Activated CD4-positive, alpha-beta memory T cell treated with anti-CD3 and anti-CD28 coated beads, Interleukin-2, amount 10 ng/mL, durations not matched to agents 7 days and 5 days (primary cell): ENCODE measurements at regions not wholly inside any gene's neighbourhood (a gene's known extent, or its start where the extent isn't known, plus 50 kb on each side); places are given as distances from the start of the nearest gene placed in this dataset.

Source experiments
- CTCF ChIA-PET: fragments of 350-600 bp; sonication (Branson Sonifier 250); formaldehyde crosslinking; loops from one replicate; lab custom pipeline; 2021; ENCODE audit warnings: antibody characterized with exemption, inconsistent platforms; lab: Charles Lee
- POLR2A ChIA-PET: fragments of 350-600 bp; sonication (Branson Sonifier 250); formaldehyde crosslinking; loops from one replicate; lab custom pipeline; 2021; ENCODE audit warnings: antibody characterized with exemption; lab: Charles Lee
- DNase-seq: peaks from one replicate; pipeline ENCODE4 v3.0.0-alpha.2; 2020
- H3K27ac Mint-ChIP-seq: one replicate; pipeline ENCODE4 v1.8.0; 2021; ENCODE audit warnings: mild to moderate bottlenecking, mixed read lengths
- H3K27me3 Mint-ChIP-seq: one replicate; pipeline ENCODE4 v1.8.0; 2021; ENCODE audit warnings: mixed read lengths
- H3K36me3 Mint-ChIP-seq: one replicate; pipeline ENCODE4 v1.8.0; 2021; ENCODE audit warnings: low read depth, mixed read lengths
- H3K4me1 Mint-ChIP-seq: one replicate; pipeline ENCODE4 v1.8.0; 2021; ENCODE audit warnings: mixed read lengths
- H3K4me3 Mint-ChIP-seq: one replicate; pipeline ENCODE4 v1.8.0; 2021; ENCODE audit warnings: mild to moderate bottlenecking, mixed read lengths
- H3K9me3 Mint-ChIP-seq: one replicate; pipeline ENCODE4 v1.8.0; 2021; ENCODE audit warnings: mixed read lengths

GRCh38 chr5:53237876-53238275, 128.3 kb upstream of the MOCS2 start:
- peaks cover 4% of the 10 kb centered on the region for H3K27me3 Mint-ChIP-seq
- H3K4me3 Mint-ChIP-seq: no peak overlapping the region
- no peaks in the 10 kb centered on the region for H3K4me1 Mint-ChIP-seq
- no peak for DNase-seq
- H3K9me3 Mint-ChIP-seq: no peaks in the 10 kb centered on the region
- POLR2A ChIA-PET: no interaction called here
- no peaks in the 10 kb centered on the region for H3K36me3 Mint-ChIP-seq
- CTCF ChIA-PET: no interaction called here
- no peak overlapping the region for H3K27ac Mint-ChIP-seq

DNA sequence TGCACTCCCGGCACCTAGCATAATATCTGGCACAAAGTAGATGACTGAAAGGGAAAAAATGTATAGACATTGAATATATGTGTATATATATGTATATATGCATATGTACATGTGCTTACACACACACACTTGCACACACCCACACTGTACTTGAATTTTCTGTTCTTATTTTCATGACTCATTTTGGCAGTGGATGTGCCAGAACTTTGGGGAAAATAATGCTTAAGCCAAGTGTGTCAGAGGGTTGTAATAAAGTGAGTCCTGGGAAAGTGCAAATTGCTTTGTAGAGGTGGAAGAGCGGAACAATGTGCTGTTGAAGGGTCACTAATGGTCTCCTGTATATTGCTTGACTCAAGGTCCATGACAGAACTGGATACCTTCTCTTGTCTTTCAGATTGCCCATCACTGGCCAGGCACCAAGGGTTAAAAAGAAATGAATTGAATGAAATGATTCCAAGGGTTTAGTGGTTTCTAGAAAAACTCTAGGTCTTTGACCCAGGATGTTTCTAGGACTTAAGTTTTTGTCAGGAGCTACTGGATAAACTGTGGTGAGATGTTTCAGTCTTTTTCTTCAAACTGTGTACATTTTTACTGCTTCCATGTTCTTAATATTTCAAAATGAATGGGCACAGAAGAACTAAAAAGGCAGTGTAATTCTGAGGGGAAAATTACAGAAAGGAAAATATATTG, 129.9 kb upstream of the MOCS2 start:
- Mint-ChIP-seq H3K27me3 (peaks cover 4% of the 10 kb centered on the region), H3K4me1 (no peaks in the 10 kb centered on the region), H3K9me3 (no peaks in the 10 kb centered on the region), H3K36me3 (no peaks in the 10 kb centered on the region), H3K4me3 (no peak overlapping the region), H3K27ac (no peak overlapping the region)
- no peak for DNase-seq
- ChIA-PET CTCF (no interaction called here), POLR2A (no interaction called here)

DNA sequence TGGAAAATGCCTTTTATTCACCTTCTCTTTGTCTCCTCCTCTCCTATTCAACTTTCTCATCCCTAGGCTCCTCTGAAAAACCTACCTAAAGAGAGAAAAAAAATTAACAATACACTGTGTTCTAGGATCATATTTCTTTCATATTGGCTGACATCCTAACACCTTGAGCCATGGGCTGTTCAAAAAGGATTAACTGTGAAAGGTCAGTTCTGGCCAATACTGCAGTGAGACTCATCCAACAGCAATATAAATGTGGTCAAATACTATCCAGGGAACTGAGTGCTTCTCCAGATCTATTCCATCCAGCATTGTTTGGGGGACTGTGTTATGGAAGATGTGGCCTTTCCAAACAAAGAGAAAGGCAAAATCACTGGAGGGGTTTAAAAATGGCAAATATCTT, 131.1 kb upstream of the MOCS2 start:
- Mint-ChIP-seq H3K4me3 (no peak overlapping the region), H3K36me3 (no peaks in the 10 kb centered on the region), H3K27me3 (peaks cover 5% of the 10 kb centered on the region), H3K9me3 (no peaks in the 10 kb centered on the region), H3K27ac (no peak overlapping the region), H3K4me1 (no peaks in the 10 kb centered on the region)
- no peak for DNase-seq
- CTCF ChIA-PET: no interaction called here
- POLR2A ChIA-PET: no interaction called here

GRCh38 chr5:53241572-53241971, 132.0 kb upstream of the MOCS2 start:
- Mint-ChIP-seq H3K4me3 (no peak overlapping the region), H3K27me3 (peaks cover 5% of the 10 kb centered on the region), H3K9me3 (no peaks in the 10 kb centered on the region), H3K27ac (no peak overlapping the region), H3K36me3 (no peaks in the 10 kb centered on the region), H3K4me1 (no peaks in the 10 kb centered on the region)
- ChIA-PET CTCF (no interaction called here), POLR2A (no interaction called here)
- DNase-seq: no peak

GRCh38 chr5:53243403-53243802, 133.8 kb upstream of the MOCS2 start:
- H3K36me3 Mint-ChIP-seq: no peaks in the 10 kb centered on the region
- no peak overlapping the region for H3K27ac Mint-ChIP-seq
- H3K27me3 Mint-ChIP-seq: peaks cover 9% of the 10 kb centered on the region
- ChIA-PET POLR2A (no interaction called here), CTCF (no interaction called here)
- H3K4me3 Mint-ChIP-seq: no peak overlapping the region
- H3K4me1 Mint-ChIP-seq: no peaks in the 10 kb centered on the region
- H3K9me3 Mint-ChIP-seq: no peaks in the 10 kb centered on the region
- DNase-seq: no peak

- H3K36me3 Mint-ChIP-seq: no peaks in the 10 kb centered on the region
- no peak overlapping the region for H3K27ac Mint-ChIP-seq
- H3K4me1 Mint-ChIP-seq: no peaks in the 10 kb centered on the region
- ChIA-PET POLR2A (no interaction called here), CTCF (no interaction called here)
- no peak overlapping the region for H3K4me3 Mint-ChIP-seq
- H3K9me3 Mint-ChIP-seq: no peaks in the 10 kb centered on the region
- peaks cover 10% of the 10 kb centered on the region for H3K27me3 Mint-ChIP-seq
- no peak for DNase-seq
Measured at GRCh38 chr5:53246042-53246836, 136.7 kb upstream of the MOCS2 start.

DNA sequence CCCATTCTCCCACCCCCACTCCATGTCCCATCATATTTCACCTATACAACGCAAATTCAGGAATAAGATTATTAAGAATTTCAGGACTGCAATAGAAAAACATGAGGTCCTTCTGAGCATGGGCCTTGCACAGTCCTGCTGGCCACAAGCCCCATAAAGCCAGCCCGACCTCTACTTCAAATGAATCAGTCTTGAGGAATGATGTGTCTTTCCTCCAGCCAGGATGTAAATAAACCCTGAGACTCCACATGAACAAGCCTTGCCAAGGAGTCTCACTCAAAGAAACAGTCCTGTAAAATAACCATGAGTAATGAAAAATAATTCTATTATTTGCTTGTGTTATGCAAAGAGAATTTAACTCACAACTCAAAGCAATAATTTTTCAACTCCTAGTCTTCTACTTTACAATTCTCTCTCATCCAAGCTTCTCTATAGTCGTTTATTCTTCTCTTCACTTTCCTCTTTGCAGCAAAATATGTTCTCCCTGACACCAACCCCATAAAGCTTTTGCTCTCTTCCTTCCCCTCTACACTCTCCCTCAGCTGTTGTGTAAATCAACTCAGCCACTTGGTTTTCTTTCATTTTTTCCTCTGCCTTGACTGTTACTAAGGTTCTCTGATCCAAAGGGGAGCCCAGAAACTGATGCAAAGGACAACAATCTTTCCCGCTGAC, 140.1 kb upstream of the MOCS2 start:
- no peak overlapping the region for H3K4me3 Mint-ChIP-seq
- peaks cover 15% of the 10 kb centered on the region for H3K4me1 Mint-ChIP-seq
- CTCF ChIA-PET: no interaction called here
- H3K27ac Mint-ChIP-seq: no peak overlapping the region
- peaks cover 10% of the 10 kb centered on the region for H3K27me3 Mint-ChIP-seq
- H3K36me3 Mint-ChIP-seq: no peaks in the 10 kb centered on the region
- H3K9me3 Mint-ChIP-seq: no peaks in the 10 kb centered on the region
- DNase-seq: no peak
- POLR2A ChIA-PET: no interaction called here

- H3K27me3 Mint-ChIP-seq: peaks cover 10% of the 10 kb centered on the region
- H3K4me3 Mint-ChIP-seq: no peak overlapping the region
- H3K9me3 Mint-ChIP-seq: no peaks in the 10 kb centered on the region
- H3K36me3 Mint-ChIP-seq: no peaks in the 10 kb centered on the region
- ChIA-PET CTCF (no interaction called here), POLR2A (no interaction called here)
- DNase-seq: no peak
- no peak overlapping the region for H3K27ac Mint-ChIP-seq
- peaks cover 15% of the 10 kb centered on the region for H3K4me1 Mint-ChIP-seq
Measured at GRCh38 chr5:53250201-53250550, 140.6 kb upstream of the MOCS2 start.

- CTCF ChIA-PET: no interaction called here
- DNase-seq: peak; percentile 17
- Mint-ChIP-seq H3K4me1 (peaks cover 15% of the 10 kb centered on the region), H3K4me3 (no peak overlapping the region), H3K27me3 (peaks cover 20% of the 10 kb centered on the region), H3K36me3 (no peaks in the 10 kb centered on the region), H3K27ac (no peak overlapping the region), H3K9me3 (no peaks in the 10 kb centered on the region)
- POLR2A ChIA-PET: no interaction called here
Measured at GRCh38 chr5:53253421-53253871, 143.9 kb upstream of the MOCS2 start.

- no peak overlapping the region for H3K4me3 Mint-ChIP-seq
- ChIA-PET POLR2A (no interaction called here), CTCF (no interaction called here)
- H3K27ac Mint-ChIP-seq: no peak overlapping the region
- peaks cover 18% of the 10 kb centered on the region for H3K27me3 Mint-ChIP-seq
- H3K9me3 Mint-ChIP-seq: no peaks in the 10 kb centered on the region
- peaks cover 15% of the 10 kb centered on the region for H3K4me1 Mint-ChIP-seq
- DNase-seq: no peak
- H3K36me3 Mint-ChIP-seq: no peaks in the 10 kb centered on the region
Measured at GRCh38 chr5:53256746-53257145, 147.2 kb upstream of the MOCS2 start.

GRCh38 chr5:53257806-53258373, 148.3 kb upstream of the MOCS2 start:
- POLR2A ChIA-PET: no interaction called here
- Mint-ChIP-seq H3K27ac (no peak overlapping the region), H3K4me1 (peaks cover 11% of the 10 kb centered on the region), H3K27me3 (peaks cover 19% of the 10 kb centered on the region), H3K4me3 (no peak overlapping the region), H3K36me3 (no peaks in the 10 kb centered on the region), H3K9me3 (no peaks in the 10 kb centered on the region)
- no peak for DNase-seq
- CTCF ChIA-PET: no interaction called here

DNA sequence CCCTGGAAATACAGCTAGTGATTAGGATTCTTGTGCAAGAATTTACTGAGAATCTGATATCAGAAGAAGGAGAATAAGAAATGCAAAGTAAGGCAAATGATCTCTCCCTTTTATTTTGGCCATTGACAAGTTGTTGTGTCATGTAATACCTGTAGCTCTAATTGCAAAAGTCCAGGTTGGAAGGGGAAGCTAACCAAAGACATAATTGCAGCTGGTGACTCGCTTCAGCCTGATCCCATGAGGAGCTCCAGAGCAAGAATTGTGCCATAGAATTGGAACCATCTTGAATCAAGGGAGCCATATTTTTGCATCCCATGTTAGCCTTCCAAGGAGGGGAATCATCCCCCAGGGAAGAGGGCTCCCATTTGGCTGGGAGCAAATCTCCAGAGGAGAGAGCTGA, 149.6 kb upstream of the MOCS2 start:
- Mint-ChIP-seq H3K27me3 (peaks cover 19% of the 10 kb centered on the region), H3K27ac (no peak overlapping the region), H3K4me1 (no peaks in the 10 kb centered on the region), H3K36me3 (no peaks in the 10 kb centered on the region), H3K9me3 (no peaks in the 10 kb centered on the region), H3K4me3 (no peak overlapping the region)
- CTCF ChIA-PET: no interaction called here
- no peak for DNase-seq
- POLR2A ChIA-PET: no interaction called here

- Mint-ChIP-seq H3K4me1 (no peaks in the 10 kb centered on the region), H3K27ac (no peak overlapping the region), H3K9me3 (no peaks in the 10 kb centered on the region), H3K4me3 (no peak overlapping the region), H3K36me3 (no peaks in the 10 kb centered on the region), H3K27me3 (peaks cover 19% of the 10 kb centered on the region)
- POLR2A ChIA-PET: no interaction called here
- DNase-seq: no peak
- CTCF ChIA-PET: no interaction called here
Measured at GRCh38 chr5:53260446-53260845, 150.9 kb upstream of the MOCS2 start.
